Left ventricle myocardium superior (tissue), 1 donor: ENCODE measurements at regions not wholly inside any gene's neighbourhood (a gene's known extent, or its start where the extent isn't known, plus 50 kb on each side); places are given as distances from the start of the nearest gene placed in this dataset.
"Not testable (repeated sequence)": the region's sequence is repeated elsewhere in the genome, so short reads cannot be mapped to it uniquely, and the experiment has no call there.

ENCODE experiments used
- ATAC-seq: fragments of 200-7000 bp; cut with Tn5 transposase; one replicate; pipeline ENCODE4 v1.9.1; 2020; ENCODE audit warnings: mild to moderate bottlenecking, moderate library complexity
- DNase-seq: peaks from one replicate; pipeline ENCODE4 v3.0.0-alpha.2; 2020
- intact Hi-C: fragments of 100-400 bp; cut with micrococcal nuclease; formaldehyde crosslinking; loops from one replicate; pipeline ENCODE4 v1.11.0; 2022
- donor health status: DM: no; HTN: yes; CAD: no; lungs with severe emphysema.

DNA sequence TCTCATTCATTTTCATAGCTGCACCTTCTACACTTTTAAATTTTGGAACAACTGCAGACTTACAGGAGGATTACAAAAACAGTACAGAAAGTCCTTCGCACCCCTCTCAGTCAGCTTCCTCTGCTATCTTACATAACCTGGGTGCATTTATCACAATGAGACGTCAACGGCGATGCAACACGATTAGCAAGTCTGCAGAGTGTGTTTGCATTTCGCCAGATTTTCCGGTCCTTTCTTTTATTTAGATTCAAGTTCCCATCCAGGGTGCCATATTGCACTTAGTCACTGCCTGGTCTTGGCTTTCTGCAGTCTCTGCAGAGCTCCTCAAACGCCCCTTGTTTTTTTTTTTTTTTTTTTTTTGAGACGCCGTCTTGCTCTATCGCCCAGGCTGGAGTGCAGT lies 85.9 kb downstream of the ASMT start:
- DNase-seq (no peak), ATAC-seq (no peak)
- intact Hi-C loops = no loop called here

DNA sequence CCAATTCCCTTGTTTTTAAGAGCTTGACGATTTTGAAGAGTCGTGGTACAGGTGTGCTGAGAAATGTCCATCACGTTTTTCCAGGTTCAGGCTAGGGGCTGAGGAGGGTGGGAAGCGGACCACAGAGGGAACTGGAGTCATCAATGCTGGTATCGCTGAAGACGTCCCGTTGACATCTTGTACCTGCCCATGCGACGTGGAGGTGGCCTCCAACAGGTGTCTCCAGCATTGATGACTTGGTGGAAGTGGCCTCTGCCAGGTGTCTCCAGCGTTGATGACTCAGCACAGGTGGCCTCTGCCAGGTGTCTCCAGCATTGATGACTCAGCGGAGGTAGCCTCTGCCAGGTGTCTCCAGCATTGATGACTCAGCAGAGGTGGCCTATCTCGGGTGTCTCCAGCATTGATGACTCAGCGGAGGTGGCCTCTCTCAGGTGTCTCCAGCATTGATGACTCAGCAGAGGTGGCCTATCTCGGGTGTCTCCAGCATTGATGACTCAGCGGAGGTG lies 86.6 kb downstream of the ASMT start:
- intact Hi-C loops, ATAC-seq, DNase-seq: not testable (repeated sequence)

DNA sequence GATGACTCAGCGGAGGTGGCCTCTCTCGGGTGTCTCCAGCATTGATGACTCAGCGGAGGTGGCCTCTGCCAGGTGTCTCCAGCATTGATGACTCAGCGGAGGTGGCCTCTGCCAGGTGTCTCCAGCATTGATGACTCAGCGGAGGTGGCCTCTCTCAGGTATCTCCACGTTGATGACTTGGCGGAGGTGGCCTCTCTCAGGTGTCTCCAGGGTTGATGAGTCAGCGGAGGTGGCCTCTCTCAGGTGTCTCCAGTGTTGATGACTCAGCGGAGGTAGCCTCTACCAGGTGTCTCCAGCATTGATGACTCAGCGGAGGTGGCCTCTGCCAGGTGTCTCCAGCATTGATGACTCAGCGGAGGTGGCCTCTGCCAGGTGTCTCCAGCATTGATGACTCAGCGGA lies 87.3 kb downstream of the ASMT start:
- ATAC-seq, DNase-seq, intact Hi-C loops: not testable (repeated sequence)

DNA sequence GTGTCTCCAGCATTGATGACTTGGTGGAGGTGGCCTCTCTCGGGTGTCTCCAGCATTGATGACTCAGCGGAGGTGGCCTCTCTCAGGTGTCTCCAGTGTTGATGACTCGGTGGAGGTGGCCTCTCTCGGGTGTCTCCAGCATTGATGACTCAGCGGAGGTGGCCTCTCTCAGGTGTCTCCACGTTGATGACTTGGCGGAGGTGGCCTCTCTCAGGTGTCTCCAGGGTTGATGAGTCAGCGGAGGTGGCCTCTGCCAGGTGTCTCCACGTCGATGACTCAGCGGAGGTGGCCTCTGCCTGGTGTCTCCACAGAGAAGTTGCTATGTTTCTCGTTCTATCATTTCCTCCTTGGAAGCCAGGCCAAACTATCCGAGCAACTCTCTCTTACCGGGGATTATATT lies 87.7 kb downstream of the ASMT start:
- ATAC-seq, intact Hi-C loops, DNase-seq: not testable (repeated sequence)

DNA sequence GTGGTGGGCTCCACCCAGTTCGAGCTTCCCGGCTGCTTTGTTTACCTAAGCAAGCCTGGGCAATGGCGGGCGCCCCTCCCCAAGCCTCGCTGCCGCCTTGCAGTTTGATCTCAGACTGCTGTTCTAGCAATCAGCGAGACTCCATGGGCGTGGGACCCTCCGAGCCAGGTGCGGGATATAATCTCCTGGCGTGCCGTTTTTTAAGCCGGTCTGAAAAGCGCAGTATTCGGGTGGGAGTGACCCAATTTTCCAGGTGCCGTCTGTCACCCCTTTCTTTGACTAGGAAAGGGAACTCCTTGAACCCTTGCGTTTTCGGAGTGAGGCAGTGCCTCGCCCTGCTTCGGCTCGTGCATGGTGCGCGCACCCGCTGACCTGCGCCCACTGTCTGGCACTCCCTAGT lies 94.4 kb downstream of the ASMT start:
- intact Hi-C loops, DNase-seq, ATAC-seq: not testable (repeated sequence)

DNA sequence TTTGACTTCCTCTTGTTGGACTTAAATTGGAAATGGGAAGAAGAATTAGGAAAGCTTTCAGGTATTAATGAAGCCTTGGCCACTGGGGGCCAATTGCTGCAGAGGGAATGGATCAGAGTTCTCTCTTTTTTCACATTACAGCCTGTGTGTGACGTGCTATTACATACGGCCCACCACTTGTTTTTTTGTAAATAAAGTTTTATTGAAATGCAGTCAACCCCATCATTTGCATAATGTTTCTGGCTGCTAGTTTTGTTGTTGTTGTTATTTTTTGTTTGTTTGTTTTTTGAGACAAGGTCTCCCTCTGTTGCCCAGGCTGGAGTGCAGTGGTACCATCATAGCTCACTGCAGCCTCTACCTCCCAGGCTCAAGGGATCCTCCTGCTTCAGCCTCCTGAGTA lies 98.4 kb downstream of the ASMT start:
- intact Hi-C loops = no loop called here
- ATAC-seq (no peak), DNase-seq (no peak)

DNA sequence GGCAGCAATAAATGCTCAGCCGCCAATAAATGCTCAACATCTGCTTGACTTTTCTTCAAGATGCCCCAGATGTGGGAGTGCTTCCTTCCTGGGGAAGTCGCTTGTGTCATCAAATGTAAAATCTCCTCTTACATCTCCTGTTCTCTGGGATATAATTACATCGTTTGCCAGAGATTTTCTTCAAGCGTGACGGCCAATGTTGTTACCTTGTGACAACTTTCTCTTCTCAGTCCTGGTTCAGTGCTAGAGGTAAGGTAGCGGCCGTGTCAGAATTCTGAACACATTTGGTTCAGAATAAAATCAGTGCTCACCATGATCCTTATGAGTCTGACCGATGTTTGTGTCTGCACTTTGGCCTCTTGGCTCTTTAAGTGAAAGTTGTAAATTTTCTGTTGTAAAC lies 102.5 kb downstream of the ASMT start:
- intact Hi-C loops = no loop called here
- no peak for ATAC-seq

DNA sequence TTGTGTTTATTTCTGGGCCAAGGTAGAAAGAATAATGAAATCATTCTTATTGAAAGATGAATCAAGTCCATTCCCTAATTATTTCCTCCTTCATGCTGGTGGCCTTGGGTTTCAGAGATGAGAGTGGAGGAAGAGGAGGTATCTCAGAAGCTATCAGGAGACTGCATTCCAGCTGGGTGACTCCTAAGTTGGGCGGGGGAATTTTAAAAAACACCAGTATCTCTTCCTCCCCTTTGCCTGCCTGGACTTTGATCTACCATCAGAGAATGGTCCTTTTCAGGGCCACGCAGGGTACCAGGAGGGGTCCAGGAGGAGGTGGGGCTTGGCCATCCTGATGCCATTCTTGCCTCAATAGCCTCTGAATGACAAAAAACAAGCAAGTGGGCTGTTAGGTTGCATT lies 104.4 kb downstream of the ASMT start:
- ATAC-seq = no peak
- intact Hi-C loops = no loop called here
- no peak for DNase-seq

More for the DNA sequence above, 102.5 kb downstream of the ASMT start:
- DNase-seq = no peak

DNA sequence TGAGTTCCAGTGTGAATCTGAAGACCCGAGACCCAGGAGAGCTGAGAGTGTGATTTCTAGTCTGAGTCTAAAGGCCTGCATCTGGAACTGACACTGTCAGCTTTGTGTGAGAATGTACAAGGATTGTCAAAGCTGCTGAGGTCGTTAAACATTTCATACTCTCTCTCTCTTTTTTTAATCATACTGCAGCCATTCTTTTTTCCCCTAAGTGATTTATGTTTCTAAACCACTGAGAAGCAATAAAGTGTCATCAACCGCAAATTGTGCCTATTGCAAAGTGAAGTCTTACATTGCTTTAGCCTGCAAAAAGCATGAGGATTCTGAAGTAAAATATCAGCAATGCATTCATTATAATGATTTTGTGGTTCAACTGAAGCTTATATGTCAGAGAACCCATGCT lies 106.0 kb downstream of the ASMT start:
- ATAC-seq (no peak), DNase-seq (no peak)
- intact Hi-C loops = no loop called here

DNA sequence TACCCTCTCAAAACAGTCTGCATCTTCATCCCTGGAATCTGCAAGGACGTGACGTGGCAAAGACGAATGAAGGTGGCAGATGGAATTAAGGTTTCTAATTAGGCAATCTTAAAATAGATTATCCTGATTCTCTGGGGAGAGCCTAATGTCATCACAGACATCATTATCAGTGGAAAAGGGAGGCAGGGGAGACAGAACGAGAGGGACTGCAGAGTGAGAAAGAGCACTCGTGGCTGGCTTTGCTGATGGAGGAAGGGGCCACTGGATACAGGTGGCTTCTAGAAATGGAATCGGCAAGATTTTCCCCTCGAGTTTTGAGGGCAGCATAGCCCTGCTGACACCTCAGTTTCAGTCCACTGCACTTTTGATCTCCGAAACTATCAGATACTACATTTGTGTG lies 110.6 kb downstream of the ASMT start:
- ATAC-seq = no peak
- intact Hi-C loops = no loop called here

DNA sequence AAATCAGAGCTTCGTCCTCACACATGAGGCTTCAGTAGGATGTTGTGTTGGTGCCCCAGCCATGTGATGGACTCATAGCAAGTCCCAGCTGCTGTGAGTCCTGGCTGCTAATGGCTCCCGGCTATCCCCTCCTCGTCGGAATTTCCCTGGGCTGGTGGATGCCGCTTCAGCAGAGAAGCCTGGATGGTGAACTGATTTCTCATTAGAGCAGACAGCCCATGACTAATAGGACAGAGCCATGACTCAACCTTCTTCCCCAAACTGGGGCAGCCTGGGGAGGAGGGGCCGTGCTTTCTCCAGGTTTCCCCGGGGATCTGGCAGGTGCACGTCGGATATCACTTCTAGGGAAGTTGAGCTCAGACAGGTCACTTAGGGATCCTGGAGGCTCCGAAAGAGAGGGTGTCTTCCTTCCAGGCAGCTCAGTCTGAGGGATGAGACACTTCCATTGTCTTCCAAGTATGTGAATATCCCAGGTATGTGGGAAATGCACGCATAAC lies 112.7 kb downstream of the ASMT start:
- ATAC-seq (no peak), DNase-seq (no peak)

More for the DNA sequence above, 110.6 kb downstream of the ASMT start:
- no peak for DNase-seq

DNA sequence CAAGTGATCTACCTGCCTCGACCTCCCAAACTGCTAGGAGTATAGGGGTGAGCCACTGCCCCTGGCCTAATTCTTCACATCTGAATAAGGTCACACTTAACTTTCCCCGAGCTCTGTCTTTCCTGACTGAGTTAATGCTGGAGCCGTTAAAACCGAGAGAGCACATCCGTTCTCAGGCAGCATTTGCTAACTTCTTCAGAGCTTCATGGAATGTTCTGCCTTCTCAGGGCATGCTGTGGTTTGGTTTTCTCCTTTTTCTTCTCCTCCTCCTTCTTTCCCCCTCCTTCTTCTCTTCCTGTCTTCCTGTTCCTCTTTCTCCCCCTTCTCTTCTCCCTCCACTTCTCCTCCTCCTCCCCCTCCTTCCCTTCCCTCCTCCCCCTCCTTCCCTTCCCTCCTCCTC lies 119.9 kb downstream of the ASMT start:
- no peak for ATAC-seq
- no peak for DNase-seq
- intact Hi-C loops = no loop called here

More for the DNA sequence above, 112.7 kb downstream of the ASMT start:
- intact Hi-C loops = no loop called here

DNA sequence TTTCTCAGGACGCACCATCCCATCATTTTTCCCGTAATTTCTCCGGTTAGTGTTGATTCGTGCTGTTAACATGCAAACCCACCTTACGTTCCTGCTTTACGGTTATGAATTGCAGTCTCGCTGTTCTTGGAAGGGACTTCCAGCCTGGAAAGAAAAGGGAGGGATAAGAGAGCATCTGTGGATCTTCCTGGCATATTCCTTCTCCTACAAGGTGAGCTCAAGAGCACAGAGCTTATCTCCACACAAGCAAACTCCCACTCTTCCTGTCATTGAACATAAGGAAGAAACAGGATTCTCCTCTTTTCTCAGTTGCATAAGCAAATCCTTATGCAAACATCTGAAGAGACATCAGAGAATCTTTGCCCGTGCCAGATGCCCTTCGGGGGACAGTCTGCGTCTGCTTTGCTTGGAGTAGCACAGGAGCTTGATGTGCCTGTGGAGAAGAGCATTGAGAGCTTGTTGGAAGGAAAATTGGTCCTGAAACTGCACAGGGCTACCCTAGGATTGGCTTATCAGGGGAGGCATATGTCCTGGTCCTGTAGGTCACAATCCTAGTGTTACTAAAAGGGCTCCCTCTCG lies 127.0 kb downstream of the ASMT start:
- ATAC-seq (no peak), DNase-seq (no peak)
- intact Hi-C loops = no loop called here

DNA sequence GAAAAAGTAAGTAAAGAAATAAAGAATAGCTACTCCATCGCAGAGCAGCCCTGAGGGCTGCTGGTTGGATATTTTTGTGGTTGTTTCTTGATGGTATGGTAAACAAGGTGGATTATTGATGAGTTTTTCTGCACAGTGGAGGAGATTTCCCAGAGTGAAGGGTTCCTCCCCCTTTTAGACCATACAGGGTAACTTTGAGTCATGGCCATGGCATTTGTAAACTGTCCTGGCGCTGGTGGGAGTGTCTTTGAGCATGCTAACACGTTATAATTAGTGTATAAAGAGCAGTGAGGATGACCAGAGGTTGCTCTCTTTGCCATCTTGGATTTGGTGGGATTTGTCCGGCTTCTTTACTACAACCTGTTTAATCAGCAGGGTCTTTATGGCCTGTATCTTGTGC lies 128.2 kb downstream of the ASMT start:
- ATAC-seq = no peak

DNA sequence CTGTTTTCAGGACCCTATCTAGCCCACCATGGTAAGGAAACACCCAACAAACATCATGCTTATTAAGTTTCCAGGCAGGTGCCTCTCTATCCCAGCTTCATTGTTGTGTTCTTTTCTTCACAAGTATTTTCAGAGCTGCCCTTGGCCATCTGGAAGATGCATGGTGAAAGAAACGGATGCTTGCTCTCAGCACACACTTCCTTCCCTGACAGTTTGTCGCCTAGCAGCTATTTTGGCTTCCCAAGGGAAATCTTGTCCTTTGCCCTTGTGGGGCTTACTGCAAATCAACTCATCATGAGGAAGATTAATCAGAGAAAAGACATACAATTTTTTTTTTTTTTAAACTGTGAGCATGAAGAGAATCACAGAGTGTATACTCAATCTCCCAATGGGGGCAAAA lies 128.8 kb downstream of the ASMT start:
- no peak for ATAC-seq
- DNase-seq = no peak
- intact Hi-C loops = no loop called here

More for the DNA sequence above, 128.2 kb downstream of the ASMT start:
- no peak for DNase-seq
- intact Hi-C loops = no loop called here

DNA sequence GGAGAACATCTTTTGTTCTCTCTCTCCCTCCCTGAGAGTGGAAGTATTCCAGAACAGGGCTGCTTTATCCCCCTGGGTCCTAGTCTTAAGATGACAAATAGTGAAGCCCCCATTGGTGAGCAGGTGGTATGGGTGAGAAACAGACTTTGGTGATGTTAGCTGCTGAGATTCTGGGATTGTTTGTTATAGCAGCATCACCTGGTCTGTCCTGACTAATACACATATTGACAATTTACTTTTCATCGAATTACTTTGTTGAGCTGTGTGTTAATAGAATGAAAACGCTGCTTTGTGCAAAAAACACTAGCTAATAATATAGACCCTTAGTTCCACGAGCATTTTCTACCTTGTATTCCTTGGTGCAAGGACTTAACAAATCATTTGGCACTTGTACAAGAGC lies 133.5 kb downstream of the ASMT start:
- DNase-seq (no peak), ATAC-seq (no peak)
- intact Hi-C loops = no loop called here

DNA sequence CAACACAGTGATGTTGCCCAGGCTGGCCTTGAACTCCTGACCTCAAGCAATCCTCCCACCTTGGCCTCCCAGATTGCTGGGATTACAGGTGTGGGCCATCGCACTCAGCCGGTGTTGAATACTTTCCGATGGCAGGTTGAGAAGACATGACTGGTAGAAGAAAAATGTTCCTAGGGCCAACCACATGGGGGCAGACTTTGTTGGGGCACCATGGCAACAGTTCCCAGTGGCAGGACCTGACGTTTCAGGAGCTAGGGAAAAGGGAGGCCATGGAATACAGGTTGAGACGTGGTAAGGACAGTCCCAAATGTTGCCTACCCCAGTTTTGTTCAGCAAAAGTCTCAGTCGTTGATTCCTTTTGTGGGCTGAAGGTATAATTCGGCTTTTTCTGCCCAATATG lies 134.6 kb downstream of the ASMT start:
- ATAC-seq = no peak
- no peak for DNase-seq
- intact Hi-C loops = no loop called here

DNA sequence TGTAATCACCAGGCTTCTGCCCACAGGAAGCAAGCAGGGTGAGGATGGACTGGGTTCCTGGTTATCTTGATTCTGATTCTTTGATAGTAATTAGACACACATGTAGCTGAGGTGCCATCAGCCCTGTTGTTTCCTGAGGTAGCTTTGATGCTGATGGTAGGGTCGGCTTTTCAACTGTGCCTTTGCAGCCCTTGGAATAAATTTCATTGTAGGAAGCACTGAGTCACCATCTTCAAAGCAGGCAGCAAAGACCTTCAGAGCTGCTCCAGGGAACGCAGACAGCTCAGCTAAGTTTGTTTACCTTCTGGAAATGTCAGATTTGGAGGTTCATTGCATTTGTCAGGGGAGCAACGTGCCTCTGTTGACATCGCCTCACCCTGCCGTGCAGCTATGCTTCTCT lies 135.4 kb downstream of the ASMT start:
- intact Hi-C loops = no loop called here
- DNase-seq (no peak), ATAC-seq (no peak)

DNA sequence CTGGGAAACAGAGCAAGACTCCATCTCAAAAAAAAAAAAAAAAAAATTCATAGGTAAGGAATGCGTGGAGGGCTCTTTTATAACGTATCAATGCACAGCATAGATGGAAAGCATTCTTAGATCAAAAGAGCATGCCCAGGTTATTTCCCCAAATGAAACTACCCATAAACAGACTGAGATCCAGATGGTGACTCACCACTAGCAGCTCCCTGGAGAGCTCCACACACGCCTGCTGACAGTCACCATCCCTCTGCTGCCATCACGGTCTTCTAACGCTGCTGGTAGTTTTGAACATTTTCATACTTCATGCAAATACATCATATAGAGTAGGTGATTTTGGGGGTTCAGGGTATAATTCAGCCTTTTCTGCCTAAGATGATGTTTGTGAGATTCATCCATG lies 136.9 kb downstream of the ASMT start:
- ATAC-seq (no peak), DNase-seq (no peak)
- intact Hi-C loops = no loop called here

DNA sequence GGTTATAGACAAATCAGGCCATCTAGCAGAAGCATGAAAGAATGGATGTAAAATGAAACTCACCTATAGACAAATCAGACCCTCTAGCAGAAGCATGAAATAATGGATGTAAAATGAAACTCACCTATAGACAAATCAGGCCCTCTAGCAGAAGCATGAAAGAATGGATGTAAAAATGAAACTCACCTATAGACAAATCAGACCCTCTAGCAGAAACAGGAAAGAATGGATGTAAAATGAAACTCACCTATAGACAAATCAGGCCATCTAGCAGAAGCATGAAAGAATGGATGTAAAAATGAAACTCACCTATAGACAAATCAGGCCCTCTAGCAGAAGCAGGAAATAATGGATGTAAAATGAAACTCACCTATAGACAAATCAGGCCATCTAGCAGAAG lies 137.9 kb downstream of the ASMT start:
- intact Hi-C loops, ATAC-seq, DNase-seq: not testable (repeated sequence)

DNA sequence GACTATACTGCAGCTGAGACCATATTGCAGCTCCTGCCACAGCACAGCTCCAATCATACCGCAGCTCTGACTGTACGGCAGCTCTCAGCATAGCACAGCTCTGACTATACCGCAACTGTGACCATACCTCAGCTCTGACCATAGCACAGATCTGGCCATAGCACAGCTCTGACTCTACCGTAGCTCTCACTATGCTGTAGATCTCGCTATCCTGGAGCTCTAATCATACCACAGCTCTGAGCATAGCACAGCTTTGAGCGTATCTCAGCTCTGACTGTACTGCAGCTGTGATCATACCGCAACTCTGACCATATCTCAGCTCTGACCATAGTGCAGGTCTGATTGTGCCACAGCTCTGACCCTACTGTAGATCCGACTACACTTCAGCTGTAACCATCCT lies 139.2 kb downstream of the ASMT start:
- DNase-seq = no peak
- intact Hi-C loops = no loop called here
- no peak for ATAC-seq
